Fibroblast of pulmonary artery (primary cell): ENCODE measurements at regions not wholly inside any gene's neighbourhood (a gene's known extent, or its start where the extent isn't known, plus 50 kb on each side); places are given as distances from the start of the nearest gene placed in this dataset.

ENCODE experiments used
- DNase-seq: peaks from one replicate; pipeline ENCODE4 v3.0.0-alpha.2; 2010; ENCODE audit warnings: low read depth
- H3K4me3 ChIP-seq: replicated peaks from 2 replicates; pipeline ENCODE4 v1.5.1; 2011; ENCODE audit warnings: low read depth, mild to moderate bottlenecking, control low read depth, low read length, moderate library complexity
- CTCF ChIP-seq: IDR thresholded peaks from 2 replicates; pipeline ENCODE4 v1.5.1; 2011; ENCODE audit warnings: mild to moderate bottlenecking, control low read depth, low read length, inconsistent platforms; ENCODE audit errors: missing control alignments

GRCh38 chr12:97616946-97617345 is 154.3 kb downstream of the RMST start:
- no peak for DNase-seq
- no peak overlapping the region for H3K4me3 ChIP-seq
- no peak for TF ChIP-seq CTCF

- DNase-seq = no peak
- H3K4me3 ChIP-seq = no peak overlapping the region
- no peak for TF ChIP-seq CTCF
Measured at GRCh38 chr12:97628962-97629361, 166.4 kb downstream of the RMST start.

- DNase-seq = no peak
- TF ChIP-seq CTCF = no peak
- H3K4me3 ChIP-seq = no peak overlapping the region
Measured at GRCh38 chr12:97629382-97629781, 166.8 kb downstream of the RMST start.

GRCh38 chr12:97630356-97630755 is 167.8 kb downstream of the RMST start:
- no peak for TF ChIP-seq CTCF
- no peak for DNase-seq
- no peak overlapping the region for H3K4me3 ChIP-seq

GRCh38 chr12:97630875-97631274 is 168.3 kb downstream of the RMST start:
- no peak overlapping the region for H3K4me3 ChIP-seq
- no peak for DNase-seq
- TF ChIP-seq CTCF = no peak

GRCh38 chr12:97637770-97638169 is 175.2 kb downstream of the RMST start:
- no peak overlapping the region for H3K4me3 ChIP-seq
- no peak for TF ChIP-seq CTCF
- no peak for DNase-seq

- no peak overlapping the region for H3K4me3 ChIP-seq
- no peak for DNase-seq
- TF ChIP-seq CTCF = no peak
Measured at GRCh38 chr12:97638739-97639138, 176.1 kb downstream of the RMST start.
